HepG2 (cell line): ENCODE measurements at regions not wholly inside any gene's neighbourhood (a gene's known extent, or its start where the extent isn't known, plus 50 kb on each side); places are given as distances from the start of the nearest gene placed in this dataset.

Source experiments
- ATAC-seq: fragments of 200-7000 bp; cut with Tn5 transposase; 3 replicates; pipeline ENCODE4 v1.9.1; 2020; ENCODE audit warnings: mild to moderate bottlenecking, moderate library complexity
- BruUV-seq: library from RNA; stranded (reverse); fragments of 400-500 nt; replicated peaks from 2 replicates; lab custom pipeline; 2021; lab: Mats Ljungman, UMichigan
- CTCF ChIA-PET: fragments of 300-600 bp; formaldehyde crosslinking; extraction: SDS; loops from one replicate; lab custom pipeline; 2021; ENCODE audit warnings: low total read pairs, inconsistent platforms, low intra/inter-chr PET ratio; lab: Yijun Ruan, JAX
- POLR2A ChIA-PET: fragments of 350-600 bp; sonication (Branson Sonifier 250); formaldehyde crosslinking; loops from one replicate; lab custom pipeline; 2020; ENCODE audit warnings: antibody characterized with exemption, inconsistent platforms; lab: Yijun Ruan, JAX
- DNase-seq: peaks from one replicate; pipeline ENCODE4 v3.0.0-alpha.2; 2015; ENCODE audit warnings: low spot score
- FAIRE-seq: peaks from 3 replicates; lab custom pipeline; 2011; peaks lifted over from hg19 to GRCh38; lab: Jason Lieb, UNC
- H2AFZ ChIP-seq: one replicate; pipeline ENCODE4 v1.6.1; 2011; ENCODE audit warnings: low read length, inconsistent platforms
- H3K27ac ChIP-seq: fragments of 300-600 bp; 3 replicates; pipeline ENCODE4 v1.8.0; 2011; ENCODE audit warnings: mixed run types, mild to moderate bottlenecking, mixed read lengths, low read length, inconsistent platforms; ENCODE audit not compliant: insufficient read depth; ENCODE audit errors: extremely low read length
- H3K27me3 ChIP-seq, 2 experiments: fragments of 200-600 bp in 1 of 2; 2 replicates in 1 of 2; 3 replicates in 1 of 2; pipeline versions ENCODE4 v1.6.0 to v1.8.0; 2011; ENCODE audit warnings: low read length in 2 of 2, mild to moderate bottlenecking in 2 of 2, moderate library complexity in 2 of 2, inconsistent platforms in 1 of 2; ENCODE audit not compliant: insufficient read depth in 2 of 2, control insufficient read depth in 1 of 2
- H3K36me3 ChIP-seq, 2 experiments: fragments of 200-600 bp in 1 of 2; replicated peaks in 1 of 2; 2 replicates in 1 of 2; 3 replicates in 1 of 2; pipeline versions ENCODE4 v1.5.1 to v1.8.0; 2011; ENCODE audit warnings: low read length in 2 of 2, inconsistent platforms in 1 of 2; ENCODE audit not compliant: insufficient read depth in 2 of 2, control insufficient read depth in 1 of 2
- H3K4me1 ChIP-seq: 2 replicates; pipeline ENCODE4 v1.5.1; 2012; ENCODE audit warnings: low read length, inconsistent platforms; ENCODE audit not compliant: insufficient read depth
- H3K4me2 ChIP-seq: 2 replicates; pipeline ENCODE4 v1.6.0; 2011; ENCODE audit warnings: low read depth, low read length, inconsistent platforms
- H3K4me3 ChIP-seq, 3 experiments: fragments of 200-600 bp in 1 of 3; sonication (generic), shearing (Covaris generic) in 1 of 3; replicated peaks in 1 of 3; 2 replicates each; pipeline ENCODE4 v1.5.1; 2011 to 2016; ENCODE audit warnings: low read length in 3 of 3, inconsistent platforms in 2 of 3, low read depth in 2 of 3, mild to moderate bottlenecking in 2 of 3, control low read depth in 1 of 3, mixed read lengths in 1 of 3; ENCODE audit not compliant: insufficient read depth in 1 of 3
- H3K79me2 ChIP-seq: one replicate; pipeline ENCODE4 v1.6.1; 2011; ENCODE audit warnings: low read length, inconsistent platforms; ENCODE audit not compliant: insufficient read depth
- H3K9ac ChIP-seq: 2 replicates; pipeline ENCODE4 v1.6.0; 2011; ENCODE audit warnings: mild to moderate bottlenecking, low read depth, low read length, inconsistent platforms; ENCODE audit not compliant: insufficient read depth
- H3K9me3 ChIP-seq: 2 replicates; pipeline ENCODE4 v1.5.1; 2012; ENCODE audit warnings: mild to moderate bottlenecking, low read length
- H4K20me1 ChIP-seq: 2 replicates; pipeline ENCODE4 v1.6.0; 2011; ENCODE audit warnings: inconsistent platforms, mild to moderate bottlenecking, low read length, moderate library complexity; ENCODE audit not compliant: insufficient read depth
- CREM ChIP-seq, 2 experiments: sonication (generic) in 1 of 2; formaldehyde crosslinking in 1 of 2; IDR thresholded peaks; 2 replicates each; pipeline versions ENCODE4 v1.4.0 to v1.6.1; 2016 to 2020; ENCODE audit warnings: antibody characterized with exemption in 1 of 2, mild to moderate bottlenecking in 1 of 2, missing genetic modification reagents in 1 of 2
- JDP2 ChIP-seq: sonication (generic); formaldehyde crosslinking; IDR thresholded peaks from 2 replicates; pipeline ENCODE4 v1.8.1; 2022; ENCODE audit warnings: missing genetic modification reagents, borderline replicate concordance
- RAD51 ChIP-seq: fragments of 450-650 bp; IDR thresholded peaks from 2 replicates; pipeline ENCODE4 v1.6.1; 2016; ENCODE audit warnings: borderline replicate concordance
- TARDBP ChIP-seq: sonication (generic); formaldehyde crosslinking; IDR thresholded peaks from 2 replicates; pipeline ENCODE4 v1.8.0; 2022; ENCODE audit warnings: mild to moderate bottlenecking, missing genetic modification reagents
- TP53 ChIP-seq: sonication (generic); formaldehyde crosslinking; conservative IDR thresholded peaks from 2 replicates; pipeline ENCODE4 v1.4.0; 2020; ENCODE audit warnings: missing genetic modification reagents
- ZC3H13 ChIP-seq: sonication (generic); formaldehyde crosslinking; IDR thresholded peaks from 2 replicates; pipeline ENCODE4 v1.8.1; 2023; ENCODE audit warnings: mild to moderate bottlenecking, missing genetic modification reagents, moderate library complexity
- ZFP36L2 ChIP-seq: sonication (generic); formaldehyde crosslinking; IDR thresholded peaks from 2 replicates; pipeline ENCODE4 v1.4.0; 2020; ENCODE audit warnings: missing genetic modification reagents
- ZFP90 ChIP-seq: sonication (generic); formaldehyde crosslinking; IDR thresholded peaks from 2 replicates; pipeline ENCODE4 v1.8.0; 2022; ENCODE audit warnings: missing genetic modification reagents, mild to moderate bottlenecking, inconsistent platforms, borderline replicate concordance
- ZNF44 ChIP-seq: sonication (generic); formaldehyde crosslinking; IDR thresholded peaks from 2 replicates; pipeline ENCODE4 v1.5.1; 2020; ENCODE audit warnings: mild to moderate bottlenecking, missing genetic modification reagents
- ZNF609 ChIP-seq: sonication (generic); formaldehyde crosslinking; IDR thresholded peaks from 2 replicates; pipeline ENCODE4 v1.4.0; 2020; ENCODE audit warnings: mild to moderate bottlenecking, missing genetic modification reagents, borderline replicate concordance
- ZNF776 ChIP-seq: sonication (generic); formaldehyde crosslinking; IDR thresholded peaks from 2 replicates; pipeline ENCODE4 v1.4.0; 2020; ENCODE audit warnings: mild to moderate bottlenecking, missing genetic modification reagents
- ZSCAN21 ChIP-seq: sonication (generic); formaldehyde crosslinking; IDR thresholded peaks from 2 replicates; pipeline ENCODE4 v1.8.0; 2022; ENCODE audit warnings: mild to moderate bottlenecking, missing genetic modification reagents, moderate library complexity, borderline replicate concordance
- WGBS: methylation state at CpG from one replicate; pipeline ENCODE4 v1.1.6; 2017; ENCODE audit warnings: low lambda C conversion rate; 5-methylcytosine and 5-hydroxymethylcytosine counted together
- in situ Hi-C: cut with HindIII; loops from 2 replicates; pipeline ENCODE4 v1.10.0; 2017; ENCODE audit warnings: low pct_unique_long_range_greater_than_20kb; ENCODE audit not compliant: extremely low pct_ligation_motif_present
- intact Hi-C: fragments of 100-400 bp; cut with micrococcal nuclease; formaldehyde crosslinking; loops from one replicate; pipeline ENCODE4 v1.10.0; 2022; ENCODE audit not compliant: unreplicated experiment
- TF ChIP-seq, protein P1 (sequence below): sonication (generic); formaldehyde crosslinking; IDR thresholded peaks from 2 replicates; pipeline ENCODE4 v1.8.0; 2022; ENCODE audit warnings: mild to moderate bottlenecking, missing genetic modification reagents; ENCODE audit not compliant: insufficient replicate concordance
- TF ChIP-seq, protein P2 (sequence below): sonication (generic); formaldehyde crosslinking; IDR thresholded peaks from 2 replicates; pipeline ENCODE4 v1.5.1; 2020; ENCODE audit warnings: missing genetic modification reagents, mild to moderate bottlenecking, borderline replicate concordance

GRCh38 chr5:12017007-12017406 lies 112.8 kb upstream of the CTNND2 start (continued):
- no peak for TF ChIP-seq ZC3H13
- no peak for TF ChIP-seq ZNF776 (CRISPR knock-in tag)
- no peak for TF ChIP-seq JDP2 (CRISPR knock-in tag)

- no TSS peak for BruUV-seq
- peaks cover 30% of the 10 kb centered on the region for H3K9me3 ChIP-seq
- WGBS: 57% methylated on average over 7 of the region's 7 CpGs
- no peak for DNase-seq
- H3K4me2 ChIP-seq: no peak overlapping the region
- no peak overlapping the region for H3K9ac ChIP-seq
- ChIA-PET POLR2A (no interaction called here), CTCF (no interaction called here)
- H3K79me2 ChIP-seq: no peaks in the 10 kb centered on the region
- no peaks in the 10 kb centered on the region for H4K20me1 ChIP-seq
- no peaks in the 10 kb centered on the region for H3K4me1 ChIP-seq
- H3K27me3 ChIP-seq: no peaks in the 10 kb centered on the region
- no peak overlapping the region for H2AFZ ChIP-seq
- no peaks in the 10 kb centered on the region for H3K36me3 ChIP-seq
- FAIRE-seq: no peak
- ATAC-seq: no peak
- intact Hi-C loops (no loop called here), in situ Hi-C loops (loop anchor here (25.0 kb wide), 1 partner anchor 754 kb away; no protein-coding TSS in a partner anchor)
- H3K4me3 ChIP-seq: no peak overlapping the region
- no peak overlapping the region for H3K27ac ChIP-seq
- TF ChIP-seq CREM (IDR thresholded peaks at IDR 0.05) (no peak), CREM (CRISPR knock-in tag; IDR thresholded peaks at IDR 0.05) (no peak), ZSCAN21 (CRISPR knock-in tag) (no peak), ZNF609 (CRISPR knock-in tag) (no peak), ZFP36L2 (CRISPR knock-in tag) (no peak), ZNF44 (CRISPR knock-in tag) (no peak), TP53 (CRISPR knock-in tag) (no peak), ZFP90 (no peak), RAD51 (no peak), TARDBP (no peak)
- TF ChIP-seq, protein P1, sequence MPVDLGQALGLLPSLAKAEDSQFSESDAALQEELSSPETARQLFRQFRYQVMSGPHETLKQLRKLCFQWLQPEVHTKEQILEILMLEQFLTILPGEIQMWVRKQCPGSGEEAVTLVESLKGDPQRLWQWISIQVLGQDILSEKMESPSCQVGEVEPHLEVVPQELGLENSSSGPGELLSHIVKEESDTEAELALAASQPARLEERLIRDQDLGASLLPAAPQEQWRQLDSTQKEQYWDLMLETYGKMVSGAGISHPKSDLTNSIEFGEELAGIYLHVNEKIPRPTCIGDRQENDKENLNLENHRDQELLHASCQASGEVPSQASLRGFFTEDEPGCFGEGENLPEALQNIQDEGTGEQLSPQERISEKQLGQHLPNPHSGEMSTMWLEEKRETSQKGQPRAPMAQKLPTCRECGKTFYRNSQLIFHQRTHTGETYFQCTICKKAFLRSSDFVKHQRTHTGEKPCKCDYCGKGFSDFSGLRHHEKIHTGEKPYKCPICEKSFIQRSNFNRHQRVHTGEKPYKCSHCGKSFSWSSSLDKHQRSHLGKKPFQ (CRISPR knock-in tag): no peak
- TF ChIP-seq, protein P2, sequence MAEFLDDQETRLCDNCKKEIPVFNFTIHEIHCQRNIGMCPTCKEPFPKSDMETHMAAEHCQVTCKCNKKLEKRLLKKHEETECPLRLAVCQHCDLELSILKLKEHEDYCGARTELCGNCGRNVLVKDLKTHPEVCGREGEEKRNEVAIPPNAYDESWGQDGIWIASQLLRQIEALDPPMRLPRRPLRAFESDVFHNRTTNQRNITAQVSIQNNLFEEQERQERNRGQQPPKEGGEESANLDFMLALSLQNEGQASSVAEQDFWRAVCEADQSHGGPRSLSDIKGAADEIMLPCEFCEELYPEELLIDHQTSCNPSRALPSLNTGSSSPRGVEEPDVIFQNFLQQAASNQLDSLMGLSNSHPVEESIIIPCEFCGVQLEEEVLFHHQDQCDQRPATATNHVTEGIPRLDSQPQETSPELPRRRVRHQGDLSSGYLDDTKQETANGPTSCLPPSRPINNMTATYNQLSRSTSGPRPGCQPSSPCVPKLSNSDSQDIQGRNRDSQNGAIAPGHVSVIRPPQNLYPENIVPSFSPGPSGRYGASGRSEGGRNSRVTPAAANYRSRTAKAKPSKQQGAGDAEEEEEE (CRISPR knock-in tag): no peak
These were observed 112.0 kb upstream of the CTNND2 start for GRCh38 chr5:12016159-12016746.
